ENCODE measurements at regions not wholly inside any gene's neighbourhood (a gene's known extent, or its start where the extent isn't known, plus 50 kb on each side); places are given as distances from the start of the nearest gene placed in this dataset.
"Not testable (repeated sequence)": the region's sequence is repeated elsewhere in the genome, so short reads cannot be mapped to it uniquely, and the experiment has no call there.

DNA sequence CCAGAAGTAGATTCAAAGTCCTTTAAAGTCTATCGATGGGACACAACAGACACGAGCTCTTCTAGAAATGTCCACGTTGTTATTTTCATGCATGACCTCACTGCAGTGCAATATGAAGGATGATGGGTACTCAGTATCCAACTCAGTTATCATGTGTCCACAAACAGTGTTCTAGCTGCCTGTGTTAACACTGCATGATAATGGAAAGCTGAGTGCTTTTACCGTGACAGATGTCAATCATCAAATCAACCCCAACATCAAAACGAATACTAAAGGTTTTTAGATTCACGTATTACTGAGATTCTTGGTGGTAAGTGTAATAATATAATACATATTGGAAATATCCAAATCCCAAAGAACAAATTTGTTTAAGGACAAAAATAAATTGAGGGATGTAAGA lies 394.8 kb upstream of the TENM3 start:
- no peak overlapping the region for H3K9ac ChIP-seq (ENCODE audit: low read depth in 1 of 2, low read length in 2 of 2)
- no peak overlapping the region for H3K27ac ChIP-seq (ENCODE audit: low read depth, low read length)
- no peaks in the 10 kb centered on the region for H3K36me3 ChIP-seq (ENCODE audit: control insufficient read depth in 1 of 2, insufficient read depth in 2 of 2, low read length in 2 of 2)
- no peaks in the 10 kb centered on the region for H3K27me3 ChIP-seq (ENCODE audit: control insufficient read depth in 1 of 2, insufficient read depth in 2 of 2, low read length in 2 of 2)
- no peak overlapping the region for H3K4me3 ChIP-seq (ENCODE audit: low read depth in 1 of 2, low read length in 2 of 2)
- no peaks in the 10 kb centered on the region for H3K9me3 ChIP-seq (ENCODE audit: control insufficient read depth in 1 of 2, low read length in 2 of 2)
- no peaks in the 10 kb centered on the region for H3K4me1 ChIP-seq (ENCODE audit: control insufficient read depth in 1 of 2, insufficient read depth in 2 of 2, low read length in 2 of 2)

- Histone ChIP-seq H3K9ac (ENCODE audit: low read depth in 1 of 2, low read length in 2 of 2) (no peak overlapping the region), H3K27me3 (ENCODE audit: control insufficient read depth in 1 of 2, insufficient read depth in 2 of 2, low read length in 2 of 2) (no peaks in the 10 kb centered on the region), H3K36me3 (ENCODE audit: control insufficient read depth in 1 of 2, insufficient read depth in 2 of 2, low read length in 2 of 2) (no peaks in the 10 kb centered on the region), H3K27ac (ENCODE audit: low read depth, low read length) (no peak overlapping the region), H3K4me3 (ENCODE audit: low read depth in 1 of 2, low read length in 2 of 2) (no peak overlapping the region), H3K4me1 (ENCODE audit: control insufficient read depth in 1 of 2, insufficient read depth in 2 of 2, low read length in 2 of 2) (no peaks in the 10 kb centered on the region), H3K9me3 (ENCODE audit: control insufficient read depth in 1 of 2, low read length in 2 of 2) (no peaks in the 10 kb centered on the region)
Measured at GRCh38 chr4:181849472-181849871, 393.7 kb upstream of the TENM3 start.

GRCh38 chr4:181853881-181854511 lies 389.2 kb upstream of the TENM3 start:
- Histone ChIP-seq H3K9me3 (ENCODE audit: control insufficient read depth in 1 of 2, low read length in 2 of 2) (no peaks in the 10 kb centered on the region), H3K27me3 (ENCODE audit: control insufficient read depth in 1 of 2, insufficient read depth in 2 of 2, low read length in 2 of 2) (no peaks in the 10 kb centered on the region), H3K27ac (ENCODE audit: low read depth, low read length) (no peak overlapping the region), H3K4me1 (ENCODE audit: control insufficient read depth in 1 of 2, insufficient read depth in 2 of 2, low read length in 2 of 2) (no peaks in the 10 kb centered on the region), H3K9ac (ENCODE audit: low read depth in 1 of 2, low read length in 2 of 2) (no peak overlapping the region), H3K4me3 (ENCODE audit: low read depth in 1 of 2, low read length in 2 of 2) (no peak overlapping the region), H3K36me3 (ENCODE audit: control insufficient read depth in 1 of 2, insufficient read depth in 2 of 2, low read length in 2 of 2) (no peaks in the 10 kb centered on the region)

DNA sequence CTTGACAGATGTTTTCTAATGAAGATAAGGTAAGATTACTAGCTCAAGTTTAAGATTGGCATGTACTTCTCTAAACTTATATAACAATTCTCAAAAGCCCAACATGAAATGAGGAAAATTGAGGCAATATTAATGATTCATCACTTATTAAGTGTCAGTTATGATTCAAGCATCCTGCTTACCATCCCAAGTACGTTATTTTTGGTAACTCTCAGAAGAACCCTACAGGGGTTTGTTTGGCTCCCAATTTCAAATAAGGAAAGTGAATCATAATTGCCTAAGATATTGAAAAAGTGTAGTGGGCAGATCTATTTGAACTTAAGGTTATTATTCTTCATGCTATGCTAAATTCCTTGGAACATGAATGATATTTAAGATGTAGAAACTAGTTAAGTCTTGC lies 387.9 kb upstream of the TENM3 start:
- no peak overlapping the region for H3K4me3 ChIP-seq (ENCODE audit: low read depth in 1 of 2, low read length in 2 of 2)
- no peaks in the 10 kb centered on the region for H3K9me3 ChIP-seq (ENCODE audit: control insufficient read depth in 1 of 2, low read length in 2 of 2)
- H3K27ac ChIP-seq (ENCODE audit: low read depth, low read length), result no peak overlapping the region
- no peak overlapping the region for H3K9ac ChIP-seq (ENCODE audit: low read depth in 1 of 2, low read length in 2 of 2)
- H3K36me3 ChIP-seq (ENCODE audit: control insufficient read depth in 1 of 2, insufficient read depth in 2 of 2, low read length in 2 of 2), result no peaks in the 10 kb centered on the region
- no peaks in the 10 kb centered on the region for H3K27me3 ChIP-seq (ENCODE audit: control insufficient read depth in 1 of 2, insufficient read depth in 2 of 2, low read length in 2 of 2)
- H3K4me1 ChIP-seq (ENCODE audit: control insufficient read depth in 1 of 2, insufficient read depth in 2 of 2, low read length in 2 of 2), result no peaks in the 10 kb centered on the region

GRCh38 chr4:181857471-181857870 lies 385.7 kb upstream of the TENM3 start:
- not testable (repeated sequence) for H3K27ac ChIP-seq (ENCODE audit: low read depth, low read length); H3K4me1 ChIP-seq (ENCODE audit: control insufficient read depth in 1 of 2, insufficient read depth in 2 of 2, low read length in 2 of 2); H3K36me3 ChIP-seq (ENCODE audit: control insufficient read depth in 1 of 2, insufficient read depth in 2 of 2, low read length in 2 of 2); H3K9ac ChIP-seq (ENCODE audit: low read depth in 1 of 2, low read length in 2 of 2); H3K9me3 ChIP-seq (ENCODE audit: control insufficient read depth in 1 of 2, low read length in 2 of 2); H3K4me3 ChIP-seq (ENCODE audit: low read depth in 1 of 2, low read length in 2 of 2); H3K27me3 ChIP-seq (ENCODE audit: control insufficient read depth in 1 of 2, insufficient read depth in 2 of 2, low read length in 2 of 2)

- Histone ChIP-seq H3K4me1 (ENCODE audit: control insufficient read depth in 1 of 2, insufficient read depth in 2 of 2, low read length in 2 of 2) (no peaks in the 10 kb centered on the region), H3K27me3 (ENCODE audit: control insufficient read depth in 1 of 2, insufficient read depth in 2 of 2, low read length in 2 of 2) (no peaks in the 10 kb centered on the region), H3K27ac (ENCODE audit: low read depth, low read length) (no peak overlapping the region), H3K9ac (ENCODE audit: low read depth in 1 of 2, low read length in 2 of 2) (no peak overlapping the region), H3K36me3 (ENCODE audit: control insufficient read depth in 1 of 2, insufficient read depth in 2 of 2, low read length in 2 of 2) (no peaks in the 10 kb centered on the region), H3K4me3 (ENCODE audit: low read depth in 1 of 2, low read length in 2 of 2) (no peak overlapping the region), H3K9me3 (ENCODE audit: control insufficient read depth in 1 of 2, low read length in 2 of 2) (no peaks in the 10 kb centered on the region)
Measured at GRCh38 chr4:181858741-181859140, 384.5 kb upstream of the TENM3 start.

GRCh38 chr4:181859439-181859838 lies 383.8 kb upstream of the TENM3 start:
- H3K9me3 ChIP-seq (ENCODE audit: control insufficient read depth in 1 of 2, low read length in 2 of 2), result no peaks in the 10 kb centered on the region
- H3K27ac ChIP-seq (ENCODE audit: low read depth, low read length), result no peak overlapping the region
- H3K36me3 ChIP-seq (ENCODE audit: control insufficient read depth in 1 of 2, insufficient read depth in 2 of 2, low read length in 2 of 2), result no peaks in the 10 kb centered on the region
- no peaks in the 10 kb centered on the region for H3K27me3 ChIP-seq (ENCODE audit: control insufficient read depth in 1 of 2, insufficient read depth in 2 of 2, low read length in 2 of 2)
- no peaks in the 10 kb centered on the region for H3K4me1 ChIP-seq (ENCODE audit: control insufficient read depth in 1 of 2, insufficient read depth in 2 of 2, low read length in 2 of 2)
- no peak overlapping the region for H3K9ac ChIP-seq (ENCODE audit: low read depth in 1 of 2, low read length in 2 of 2)
- no peak overlapping the region for H3K4me3 ChIP-seq (ENCODE audit: low read depth in 1 of 2, low read length in 2 of 2)

DNA sequence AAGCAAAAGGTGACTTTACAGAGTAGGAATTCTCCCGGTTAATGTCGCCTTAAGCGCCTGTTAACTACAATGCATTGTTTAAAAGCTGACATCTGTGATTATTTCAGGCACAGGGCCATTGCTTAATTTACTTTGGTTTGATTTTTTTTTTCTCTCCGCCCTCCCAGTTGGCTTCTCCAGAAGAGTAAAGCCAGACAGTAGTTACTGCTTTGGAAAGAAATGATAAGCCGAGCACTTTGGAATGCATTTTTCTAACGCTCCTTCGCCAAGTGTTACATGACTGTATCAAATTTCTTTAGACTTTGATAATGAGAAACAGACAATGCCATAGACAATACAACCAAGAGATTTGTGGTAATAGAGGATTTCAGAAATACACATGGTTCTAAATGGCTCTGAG lies 383.0 kb upstream of the TENM3 start:
- Histone ChIP-seq H3K27me3 (ENCODE audit: control insufficient read depth in 1 of 2, insufficient read depth in 2 of 2, low read length in 2 of 2) (no peaks in the 10 kb centered on the region), H3K4me3 (ENCODE audit: low read depth in 1 of 2, low read length in 2 of 2) (no peak overlapping the region), H3K27ac (ENCODE audit: low read depth, low read length) (no peak overlapping the region), H3K36me3 (ENCODE audit: control insufficient read depth in 1 of 2, insufficient read depth in 2 of 2, low read length in 2 of 2) (no peaks in the 10 kb centered on the region), H3K9me3 (ENCODE audit: control insufficient read depth in 1 of 2, low read length in 2 of 2) (no peaks in the 10 kb centered on the region), H3K9ac (ENCODE audit: low read depth in 1 of 2, low read length in 2 of 2) (no peak overlapping the region), H3K4me1 (ENCODE audit: control insufficient read depth in 1 of 2, insufficient read depth in 2 of 2, low read length in 2 of 2) (no peaks in the 10 kb centered on the region)

GRCh38 chr4:181860668-181861067 lies 382.5 kb upstream of the TENM3 start:
- no peak overlapping the region for H3K9ac ChIP-seq (ENCODE audit: low read depth in 1 of 2, low read length in 2 of 2)
- H3K4me3 ChIP-seq (ENCODE audit: low read depth in 1 of 2, low read length in 2 of 2), result no peak overlapping the region
- H3K27ac ChIP-seq (ENCODE audit: low read depth, low read length), result no peak overlapping the region
- H3K36me3 ChIP-seq (ENCODE audit: control insufficient read depth in 1 of 2, insufficient read depth in 2 of 2, low read length in 2 of 2), result no peaks in the 10 kb centered on the region
- H3K9me3 ChIP-seq (ENCODE audit: control insufficient read depth in 1 of 2, low read length in 2 of 2), result no peaks in the 10 kb centered on the region
- no peaks in the 10 kb centered on the region for H3K27me3 ChIP-seq (ENCODE audit: control insufficient read depth in 1 of 2, insufficient read depth in 2 of 2, low read length in 2 of 2)
- H3K4me1 ChIP-seq (ENCODE audit: control insufficient read depth in 1 of 2, insufficient read depth in 2 of 2, low read length in 2 of 2), result no peaks in the 10 kb centered on the region

DNA sequence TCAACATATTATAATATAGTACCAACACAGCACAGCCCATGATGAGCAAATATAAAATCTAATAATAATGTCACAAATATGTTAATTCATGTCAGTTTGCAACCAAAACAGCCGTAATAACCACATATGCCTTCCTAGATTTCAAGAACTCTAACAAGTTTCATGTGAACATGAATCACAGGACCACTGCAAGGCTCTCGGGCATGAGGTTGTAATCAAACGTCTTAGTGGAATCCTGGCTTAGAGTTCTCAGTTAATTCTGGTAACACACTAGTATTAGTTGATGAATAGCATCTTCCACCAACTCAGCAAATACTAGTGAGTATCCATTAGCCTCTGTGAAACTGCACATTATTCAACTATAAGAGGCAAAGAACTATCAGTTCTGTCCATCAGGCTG lies 379.3 kb upstream of the TENM3 start:
- H3K4me3 ChIP-seq (ENCODE audit: low read depth in 1 of 2, low read length in 2 of 2), result no peak overlapping the region
- no peaks in the 10 kb centered on the region for H3K4me1 ChIP-seq (ENCODE audit: control insufficient read depth in 1 of 2, insufficient read depth in 2 of 2, low read length in 2 of 2)
- no peaks in the 10 kb centered on the region for H3K36me3 ChIP-seq (ENCODE audit: control insufficient read depth in 1 of 2, insufficient read depth in 2 of 2, low read length in 2 of 2)
- H3K9me3 ChIP-seq (ENCODE audit: control insufficient read depth in 1 of 2, low read length in 2 of 2), result no peaks in the 10 kb centered on the region
- H3K27ac ChIP-seq (ENCODE audit: low read depth, low read length), result no peak overlapping the region
- H3K27me3 ChIP-seq (ENCODE audit: control insufficient read depth in 1 of 2, insufficient read depth in 2 of 2, low read length in 2 of 2), result no peaks in the 10 kb centered on the region
- no peak overlapping the region for H3K9ac ChIP-seq (ENCODE audit: low read depth in 1 of 2, low read length in 2 of 2)

DNA sequence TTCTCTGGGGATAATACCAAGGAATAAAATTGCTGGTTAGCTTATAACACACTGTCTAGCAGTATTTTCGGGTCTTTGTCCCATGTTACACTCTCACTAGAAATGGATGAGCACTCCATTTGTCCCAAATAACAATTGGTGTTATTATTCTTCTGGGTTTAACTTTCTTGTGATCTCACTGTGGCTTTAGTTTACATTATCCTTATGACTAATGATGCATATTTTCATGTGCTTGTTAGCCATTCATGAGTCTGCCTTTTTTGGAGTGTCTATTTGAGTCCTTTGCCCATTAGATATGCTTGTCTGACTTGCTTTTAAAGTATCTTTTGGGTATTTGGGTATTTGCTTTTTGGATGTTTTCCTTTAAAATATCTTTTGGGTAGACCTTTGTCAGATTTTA lies 372.9 kb upstream of the TENM3 start:
- no peaks in the 10 kb centered on the region for H3K9me3 ChIP-seq (ENCODE audit: control insufficient read depth in 1 of 2, low read length in 2 of 2)
- H3K4me3 ChIP-seq (ENCODE audit: low read depth in 1 of 2, low read length in 2 of 2), result no peak overlapping the region
- H3K36me3 ChIP-seq (ENCODE audit: control insufficient read depth in 1 of 2, insufficient read depth in 2 of 2, low read length in 2 of 2), result no peaks in the 10 kb centered on the region
- no peak overlapping the region for H3K9ac ChIP-seq (ENCODE audit: low read depth in 1 of 2, low read length in 2 of 2)
- H3K4me1 ChIP-seq (ENCODE audit: control insufficient read depth in 1 of 2, insufficient read depth in 2 of 2, low read length in 2 of 2), result no peaks in the 10 kb centered on the region
- H3K27me3 ChIP-seq (ENCODE audit: control insufficient read depth in 1 of 2, insufficient read depth in 2 of 2, low read length in 2 of 2), result no peaks in the 10 kb centered on the region
- H3K27ac ChIP-seq (ENCODE audit: low read depth, low read length), result no peak overlapping the region
